HG03521 (cell line): ENCODE measurements at regions not wholly inside any gene's neighbourhood (a gene's known extent, or its start where the extent isn't known, plus 50 kb on each side); places are given as distances from the start of the nearest gene placed in this dataset.
"Not testable (repeated sequence)": the region's sequence is repeated elsewhere in the genome, so short reads cannot be mapped to it uniquely, and the experiment has no call there.

Experiments
- ATAC-seq: cut with Tn5 transposase; IDR thresholded peaks from one replicate; pipeline ENCODE4 v1.9.1; 2021; ENCODE audit warnings: mild to moderate bottlenecking, moderate library complexity; ENCODE audit not compliant: unreplicated experiment

DNA sequence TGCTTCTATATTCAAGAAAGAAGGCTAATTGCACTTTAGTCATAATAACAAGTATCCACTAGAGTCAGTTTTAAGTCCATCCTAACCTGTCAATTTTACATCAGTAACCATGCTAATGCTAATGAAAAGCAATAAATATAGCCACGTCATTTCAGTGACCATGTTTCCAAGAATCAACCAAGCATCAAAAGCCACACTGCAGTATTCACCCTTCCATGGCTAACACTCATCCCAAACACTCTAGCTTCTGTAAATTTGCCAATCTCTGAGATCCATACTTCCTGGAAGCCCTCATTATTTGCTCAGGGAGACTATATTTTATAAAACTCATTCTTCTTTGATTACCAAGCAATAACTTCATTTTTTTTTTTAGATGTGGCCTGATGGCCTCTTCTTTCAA lies 712.0 kb downstream of the CETN3 start:
- ATAC-seq, result no peak

DNA sequence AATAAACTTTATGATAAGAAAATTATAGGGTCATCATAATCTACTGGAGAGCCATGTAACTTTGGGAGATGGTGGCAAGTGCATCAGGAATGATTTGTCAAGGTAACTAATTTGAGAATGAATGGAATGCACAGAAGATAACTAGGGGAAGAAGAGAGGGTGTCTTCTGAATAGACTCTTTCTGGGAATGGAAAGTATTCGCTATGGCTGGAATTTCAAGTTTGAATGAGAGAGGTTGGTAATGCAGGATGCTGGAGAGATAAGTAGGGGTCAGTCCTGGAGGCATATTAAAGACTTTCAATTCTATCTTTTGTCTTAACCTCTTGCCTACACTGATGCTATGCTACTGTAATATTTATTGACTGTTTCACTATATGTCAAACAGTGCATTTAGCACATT lies 714.2 kb downstream of the CETN3 start:
- no peak for ATAC-seq

DNA sequence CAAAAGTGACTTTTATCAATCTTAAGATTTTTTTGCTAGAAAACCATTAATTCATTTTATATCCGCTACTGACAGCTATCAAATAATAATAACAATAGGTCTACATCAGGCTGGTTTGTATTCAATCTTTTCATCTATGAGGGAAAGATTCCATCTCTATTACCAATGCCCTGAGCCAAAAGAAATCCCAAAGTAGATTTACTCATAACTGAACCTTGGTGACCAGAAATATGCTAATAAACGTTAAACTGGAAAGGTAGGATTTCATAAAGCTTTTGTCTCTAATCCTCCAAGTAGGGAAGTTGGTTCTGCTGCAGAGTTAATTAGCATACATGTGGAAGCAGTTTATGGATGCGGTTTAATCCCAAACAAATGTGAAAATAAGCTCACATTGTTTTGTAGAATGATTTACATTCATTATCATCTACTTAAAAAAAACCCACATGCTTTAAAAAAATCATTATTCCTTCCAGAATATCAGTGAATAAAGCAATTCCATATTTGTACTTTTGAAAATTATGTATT lies 715.5 kb downstream of the CETN3 start:
- no peak for ATAC-seq

DNA sequence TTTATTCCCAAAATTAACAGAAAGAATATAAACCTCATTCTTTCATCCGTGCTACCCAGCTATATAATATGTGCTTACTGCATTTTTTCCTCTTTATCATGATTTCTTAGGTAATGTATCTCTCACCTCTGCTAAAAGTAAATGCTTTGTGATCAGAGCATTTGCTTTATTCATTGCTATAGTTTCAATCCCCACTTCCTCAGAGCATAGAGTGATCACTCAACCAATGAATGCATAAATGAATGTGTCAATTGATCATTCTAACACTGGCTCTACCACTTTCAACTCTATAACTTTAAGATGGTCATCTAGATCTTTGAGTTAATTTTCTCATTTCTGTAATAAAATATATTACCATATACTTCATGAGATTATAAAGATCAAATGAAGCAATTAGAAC lies 719.2 kb downstream of the CETN3 start:
- ATAC-seq, result no peak

DNA sequence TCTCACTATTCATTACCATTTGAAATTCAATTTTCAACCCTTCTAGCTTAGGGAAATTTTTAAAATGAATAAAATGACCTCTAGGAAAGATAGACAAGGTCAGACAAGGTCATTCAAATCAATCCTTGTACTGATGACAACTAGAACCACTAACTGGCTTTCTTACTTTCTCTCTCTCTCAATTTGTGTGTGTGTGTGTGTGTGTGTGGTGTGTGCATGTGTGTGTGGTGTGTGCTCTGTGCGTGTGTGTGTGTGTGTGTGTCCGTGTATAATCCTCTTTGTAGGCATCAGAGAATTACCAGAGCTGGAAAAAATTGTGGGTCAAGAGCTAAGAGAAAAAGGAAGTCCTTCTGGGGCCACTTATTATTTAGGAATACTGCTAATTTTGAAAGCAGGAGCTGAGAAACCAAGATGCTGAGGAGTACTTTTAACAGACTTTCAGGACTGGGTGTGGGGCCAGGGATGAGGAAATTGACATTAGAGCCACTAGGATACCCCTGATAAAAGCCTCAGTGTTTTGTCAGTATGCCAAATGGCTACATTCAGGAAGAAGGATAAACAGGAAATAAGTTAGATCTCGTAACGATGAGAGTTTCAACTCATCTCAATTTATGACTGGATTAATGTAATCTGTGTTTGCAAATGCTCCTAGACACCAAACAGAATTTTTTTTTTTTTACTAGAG lies 723.3 kb downstream of the CETN3 start:
- ATAC-seq, result no peak

DNA sequence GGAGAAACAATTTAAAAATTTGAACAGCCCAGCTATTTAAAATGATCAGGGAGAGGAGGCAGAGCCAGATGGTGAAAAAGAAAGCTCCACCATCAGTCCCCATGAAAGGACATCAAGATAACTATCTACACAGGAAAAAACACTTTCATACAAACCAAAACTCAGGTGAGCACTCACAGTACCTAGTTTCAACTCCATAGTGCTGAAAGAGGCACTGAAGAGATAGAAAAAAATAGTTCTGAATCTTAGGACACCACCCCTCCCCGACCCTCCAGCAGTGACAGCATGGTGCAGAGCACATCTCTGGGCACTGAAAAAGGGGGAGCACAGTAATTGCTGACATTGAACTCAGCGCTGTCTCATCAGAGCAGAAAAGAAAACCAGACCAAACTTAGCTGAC lies 732.9 kb downstream of the CETN3 start:
- no peak for ATAC-seq

DNA sequence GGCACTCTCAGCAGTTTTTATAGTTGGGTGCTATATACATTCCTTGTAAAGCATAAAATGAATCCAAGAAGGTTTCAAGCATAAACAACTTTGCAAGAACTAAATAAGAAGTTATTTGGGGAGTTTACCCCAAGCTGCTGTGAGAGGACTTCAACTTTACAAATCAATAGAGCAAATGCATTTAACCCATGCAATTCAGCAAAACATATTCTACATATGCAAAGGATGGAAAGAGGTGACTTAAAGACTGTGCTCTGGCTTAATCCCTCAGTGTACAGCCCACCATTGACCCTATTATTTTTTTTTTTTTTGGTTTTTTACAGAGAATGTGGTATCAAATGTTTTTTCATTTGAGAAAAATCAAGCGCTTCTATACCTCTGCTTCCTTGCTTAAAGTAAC lies 736.5 kb downstream of the CETN3 start:
- no peak for ATAC-seq

DNA sequence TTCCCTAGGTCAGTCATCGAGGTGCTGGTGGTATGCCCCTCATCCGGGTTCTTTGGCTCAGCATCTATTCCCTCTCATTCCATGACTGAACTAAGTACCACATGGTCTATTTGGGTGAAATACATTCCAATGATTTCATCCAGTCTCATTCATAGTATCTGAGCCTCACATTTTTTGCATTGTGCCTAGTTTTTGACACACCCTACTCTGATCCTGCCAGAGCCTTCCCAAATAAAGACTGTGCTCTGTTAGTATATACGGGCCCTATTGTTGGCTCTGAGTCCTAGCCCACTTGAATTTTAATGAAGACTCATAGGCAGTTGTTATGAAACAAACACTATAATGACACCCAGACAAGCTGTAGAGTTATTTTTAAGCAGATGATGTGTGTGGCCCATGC lies 740.7 kb downstream of the CETN3 start:
- no peak for ATAC-seq

DNA sequence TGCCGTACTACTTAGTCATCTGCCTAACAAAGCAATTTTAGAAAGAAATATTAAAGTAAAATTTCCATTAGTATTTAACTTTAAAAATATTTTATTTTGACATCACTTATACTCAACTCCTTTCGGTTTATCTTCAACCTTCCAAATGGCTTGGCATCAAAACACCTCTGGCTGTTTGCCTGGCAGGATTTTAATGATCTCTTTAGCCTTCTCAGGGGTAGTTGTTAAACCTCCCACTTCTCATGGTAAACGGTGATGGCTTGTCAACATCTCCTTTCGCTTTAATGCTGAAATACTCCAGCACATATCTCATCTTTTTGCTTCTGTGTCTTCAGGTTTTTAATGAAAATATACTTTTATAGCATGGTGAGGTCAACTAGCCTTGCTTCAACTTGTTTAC lies 747.1 kb downstream of the CETN3 start:
- ATAC-seq, result no peak

DNA sequence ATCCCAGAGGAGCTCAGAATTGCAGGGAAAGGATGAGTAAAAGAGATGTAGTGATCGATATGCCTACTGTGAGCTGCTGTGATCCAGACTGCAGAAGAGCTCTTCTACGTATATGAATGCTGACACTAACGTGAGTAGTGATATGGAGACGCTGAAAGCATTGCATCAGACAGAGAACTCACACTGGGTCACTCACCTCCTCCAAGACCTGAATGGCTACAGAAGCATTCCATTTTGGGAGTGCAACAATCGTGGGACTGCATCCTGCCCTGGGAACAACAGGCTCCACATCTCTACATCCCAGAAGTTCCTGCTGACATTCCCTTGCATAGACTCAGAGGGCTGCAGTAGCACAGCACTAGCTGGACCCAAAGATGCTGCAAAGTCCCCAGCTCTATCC lies 755.9 kb upstream of the MEF2C start:
- ATAC-seq, result no peak

DNA sequence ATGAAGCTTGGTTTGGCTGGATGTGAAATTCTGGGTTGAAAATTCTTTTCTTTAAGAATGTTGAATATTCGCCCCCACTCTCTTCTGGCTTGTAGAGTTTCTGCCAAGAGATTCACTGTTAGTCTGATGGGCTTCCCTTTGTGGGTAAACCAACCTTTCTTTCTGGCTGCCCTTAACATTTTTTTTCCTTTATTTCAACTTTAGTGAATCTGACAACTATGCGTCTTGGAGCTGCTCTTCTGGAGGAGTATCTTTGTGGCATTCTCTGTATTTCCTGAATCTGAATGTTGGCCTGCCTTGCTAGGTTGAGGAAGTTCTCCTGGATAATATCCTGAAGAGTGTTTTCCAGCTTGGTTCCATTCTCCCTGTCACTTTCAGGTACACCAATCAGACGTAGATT lies 751.2 kb upstream of the MEF2C start:
- ATAC-seq, result not testable (repeated sequence)

DNA sequence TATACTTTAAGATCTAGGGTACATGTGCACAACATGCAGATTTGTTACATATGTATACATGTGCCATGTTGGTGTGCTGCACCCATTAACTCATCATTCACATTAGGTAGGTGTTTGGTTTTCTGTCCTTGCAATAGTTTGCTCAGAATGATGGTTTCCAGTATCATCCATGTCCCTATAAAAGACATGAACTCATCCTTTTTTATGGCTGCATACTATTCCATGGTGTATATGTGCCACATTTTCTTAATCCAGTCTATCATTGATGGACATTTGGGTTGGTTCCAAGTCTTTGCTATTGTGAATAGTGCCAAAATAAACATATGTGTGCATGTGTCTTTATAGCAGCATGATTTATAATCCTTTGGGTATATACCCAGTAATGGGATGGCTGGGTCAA lies 747.1 kb upstream of the MEF2C start:
- not testable (repeated sequence) for ATAC-seq

DNA sequence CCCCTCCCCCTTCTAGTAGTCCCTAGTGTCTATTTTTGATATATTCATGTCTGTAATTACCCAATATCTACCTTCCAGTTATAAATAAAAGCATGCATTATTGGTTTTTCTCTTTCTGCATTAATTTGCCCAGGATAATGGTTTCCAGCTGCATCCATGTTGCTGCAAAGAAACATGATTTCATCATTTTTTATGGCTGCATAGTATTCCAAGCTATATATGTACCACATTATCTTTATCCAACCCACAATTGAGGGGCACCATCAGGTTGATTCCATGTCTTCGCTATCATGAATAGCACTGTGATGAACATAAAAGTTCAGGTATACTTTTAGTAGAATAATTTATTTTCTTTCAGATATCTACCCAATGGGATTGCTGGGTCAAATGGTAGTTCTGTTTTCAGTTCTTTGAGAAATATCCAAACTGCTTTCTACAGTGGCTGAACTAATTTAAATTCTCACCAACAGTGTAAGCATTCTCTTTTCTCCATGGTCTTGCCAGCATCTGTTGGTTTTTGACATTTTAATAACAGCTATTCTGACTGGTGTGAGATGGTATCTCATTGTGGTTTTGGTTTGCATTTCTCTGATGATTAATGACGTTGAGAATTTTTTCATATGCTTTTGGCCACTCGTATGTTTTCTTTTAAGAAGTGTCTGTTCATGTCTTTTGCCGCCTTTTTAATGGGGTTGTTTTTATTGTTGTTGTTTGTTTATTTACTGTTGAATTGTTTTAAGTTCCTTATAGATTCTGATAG lies 746.1 kb upstream of the MEF2C start:
- no peak for ATAC-seq

DNA sequence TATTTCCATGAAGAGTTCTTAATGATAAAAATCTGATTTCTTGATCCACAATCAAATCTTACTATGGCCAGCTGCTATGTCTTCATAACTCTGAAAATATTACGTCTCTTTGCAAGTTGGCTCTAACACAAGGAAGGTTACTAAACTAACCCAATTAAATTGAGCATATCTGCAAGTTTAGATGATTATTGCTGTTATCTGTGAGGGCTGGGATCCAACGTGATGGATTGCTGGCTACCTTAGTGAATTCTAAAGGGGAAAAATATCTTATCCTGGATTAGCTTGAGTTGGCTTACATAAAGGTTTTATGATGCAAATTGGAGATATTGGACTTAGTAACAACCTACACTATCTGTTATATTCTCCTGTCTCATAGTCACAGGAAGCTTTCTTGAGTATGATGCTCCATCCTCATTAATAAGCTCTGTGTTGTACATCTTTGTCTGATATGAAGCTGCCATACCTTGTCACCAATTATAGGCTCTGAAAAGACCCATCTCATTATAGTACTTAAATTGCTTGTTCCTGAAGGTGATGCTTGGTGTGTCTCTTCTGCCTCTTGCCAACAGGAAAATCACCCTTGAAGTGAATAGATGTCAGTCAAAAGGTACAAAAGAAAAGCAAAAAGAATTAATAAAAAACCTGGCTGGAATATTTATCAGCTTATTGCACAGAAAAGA lies 733.0 kb upstream of the MEF2C start:
- no peak for ATAC-seq

DNA sequence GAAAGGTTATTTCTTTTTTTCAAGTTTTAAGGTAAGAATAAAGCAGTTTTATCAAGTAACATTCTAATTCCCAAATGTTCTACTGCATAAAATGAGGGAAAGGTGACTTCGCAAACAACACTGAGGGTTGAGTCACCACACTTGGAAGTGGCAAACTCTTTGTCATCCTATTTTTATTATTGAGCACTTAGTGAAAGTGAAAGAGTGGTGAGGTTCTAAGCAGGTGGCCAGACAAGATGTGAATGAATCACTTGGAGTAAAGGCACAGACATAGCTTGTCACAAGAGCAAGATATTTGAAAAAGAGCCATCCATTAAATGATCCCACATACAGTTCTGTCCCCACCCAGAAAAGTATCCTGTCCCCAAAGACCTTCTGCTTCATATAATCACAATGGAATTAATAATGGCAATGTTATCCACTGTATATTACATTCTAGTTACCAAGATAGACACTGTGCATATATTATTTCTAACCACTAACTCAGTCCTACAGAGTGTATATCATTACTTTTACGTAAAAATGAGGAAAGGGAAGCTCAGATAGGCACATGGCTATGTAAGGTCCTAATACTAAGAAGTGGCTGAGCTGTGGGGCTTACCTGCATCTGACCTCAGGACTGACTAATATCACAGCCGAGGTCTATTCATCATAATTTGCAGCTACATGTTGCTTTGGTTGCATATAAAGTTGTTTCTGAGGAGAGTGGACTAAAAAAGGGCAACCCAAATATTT lies 730.4 kb upstream of the MEF2C start:
- peak; percentile 62 for ATAC-seq

DNA sequence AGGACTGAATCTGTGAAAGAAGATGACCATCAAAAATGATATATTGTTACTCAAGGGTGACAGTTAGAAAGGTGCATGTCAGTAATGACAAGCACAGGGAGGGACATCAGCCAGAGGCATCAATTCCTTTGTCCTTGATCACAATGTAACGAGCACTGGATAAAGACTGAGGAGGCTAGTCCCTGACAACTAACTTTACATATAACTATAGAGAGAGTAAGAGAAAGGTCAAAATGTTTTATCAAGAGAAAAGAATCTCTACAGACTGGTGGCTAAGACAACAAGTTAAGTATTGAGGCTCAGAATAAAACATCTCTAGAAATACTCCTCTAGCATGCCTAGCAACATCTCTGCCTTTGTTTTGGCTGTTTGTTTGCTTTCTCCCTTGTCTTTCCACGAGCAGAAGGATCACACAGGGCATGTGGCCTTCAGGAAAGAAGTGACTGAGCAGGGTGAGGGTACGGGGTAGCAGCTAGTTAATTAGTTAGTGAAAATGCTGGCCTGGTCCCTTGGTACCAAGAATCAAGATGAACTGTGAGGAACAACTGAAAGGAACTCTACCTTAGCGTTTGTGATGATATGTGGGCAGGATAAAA lies 724.1 kb upstream of the MEF2C start:
- no peak for ATAC-seq

DNA sequence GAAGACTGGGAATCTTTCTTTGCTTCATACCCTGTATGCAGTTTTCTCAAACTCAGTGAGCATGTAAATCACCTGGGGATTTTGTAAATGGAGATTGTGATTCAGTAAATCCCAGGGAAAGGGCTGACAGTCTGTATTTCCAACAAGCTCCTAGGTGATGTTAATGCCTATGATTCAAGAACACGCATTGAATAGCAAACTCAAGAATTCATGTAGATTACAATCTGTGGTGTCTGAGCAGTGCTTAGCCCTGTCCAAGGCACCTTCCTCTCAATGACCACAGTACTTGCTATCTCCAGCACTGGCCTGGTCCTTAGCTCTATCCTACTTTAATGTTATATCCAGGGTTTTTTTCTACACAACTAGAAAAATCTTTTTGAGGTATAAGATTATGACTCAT lies 721.4 kb upstream of the MEF2C start:
- ATAC-seq, result no peak

DNA sequence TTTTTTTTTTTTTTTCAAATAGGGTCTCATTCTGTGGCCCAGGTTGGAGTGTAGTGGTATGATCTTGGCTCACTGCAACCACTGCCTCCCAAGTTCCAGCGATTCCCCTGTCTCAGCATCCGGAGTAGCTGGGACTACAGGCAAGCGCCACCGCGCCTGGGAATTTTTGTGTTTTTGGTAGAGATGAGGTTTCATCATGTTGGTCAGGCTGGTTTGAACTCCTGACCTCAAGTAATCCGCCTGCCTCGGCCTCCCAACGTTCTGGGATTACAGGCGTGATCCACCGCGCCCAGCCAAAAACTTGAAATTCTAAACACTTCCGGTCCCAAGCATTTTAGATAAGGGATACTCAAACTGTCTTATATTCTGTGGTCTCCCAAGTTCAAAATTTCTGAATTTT lies 718.9 kb upstream of the MEF2C start:
- no peak for ATAC-seq

DNA sequence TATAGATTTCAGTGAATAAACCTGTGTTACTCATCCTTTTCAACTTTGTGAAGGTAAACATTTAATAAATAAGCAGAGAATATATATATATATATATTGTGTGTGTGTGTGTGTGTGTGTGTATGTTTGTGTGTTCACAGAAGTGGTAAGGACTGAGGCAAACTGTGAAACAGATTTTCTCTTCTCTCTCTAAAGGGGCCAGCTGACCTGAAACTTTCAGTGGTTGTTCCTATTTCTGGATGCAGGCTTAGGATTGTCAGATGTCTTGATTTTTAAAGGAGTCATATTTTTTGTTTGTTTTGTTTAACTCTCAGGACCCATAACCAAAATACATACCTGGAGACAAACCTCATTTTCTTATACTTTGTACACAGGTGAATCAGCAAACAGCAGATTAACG lies 714.9 kb upstream of the MEF2C start:
- ATAC-seq, result no peak

DNA sequence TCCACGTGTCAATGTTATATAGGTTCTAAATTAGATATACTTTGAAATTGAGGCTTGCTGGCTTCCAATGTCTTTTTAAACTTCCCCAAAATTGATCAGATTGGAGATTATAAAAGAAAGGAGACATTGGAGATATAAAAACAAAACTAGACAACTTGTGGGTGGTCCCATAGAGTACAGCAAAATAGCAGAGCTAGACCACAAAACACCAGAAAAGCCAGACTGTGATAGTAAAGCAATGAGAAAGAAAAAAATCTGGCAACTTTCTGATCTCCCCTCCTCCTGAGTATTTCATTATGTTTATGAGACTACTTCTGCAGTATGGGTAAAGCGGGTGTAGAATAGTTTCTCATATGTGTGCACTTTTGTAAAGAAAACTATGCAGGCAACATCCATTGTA lies 713.8 kb upstream of the MEF2C start:
- no peak for ATAC-seq

DNA sequence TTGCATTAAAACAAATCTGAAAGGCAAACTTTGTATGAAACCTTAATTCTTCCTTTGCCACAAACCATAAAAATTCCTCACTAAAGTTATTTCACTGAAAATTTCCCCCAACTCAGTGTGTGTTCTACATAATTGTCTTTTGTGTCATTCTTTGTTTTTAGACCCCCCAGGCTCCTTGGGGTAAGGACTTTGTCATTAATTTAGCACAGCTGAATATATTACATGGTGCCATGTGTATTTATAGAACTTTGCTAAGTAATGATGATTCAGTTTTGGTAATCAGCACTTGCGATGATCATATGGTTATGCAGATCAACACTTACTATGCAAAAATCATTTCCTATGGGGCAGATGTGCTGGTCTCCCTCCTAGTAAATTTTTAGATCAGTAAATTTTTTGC lies 712.1 kb upstream of the MEF2C start:
- no peak for ATAC-seq
